Calu3 (cell line): ENCODE measurements at regions not wholly inside any gene's neighbourhood (a gene's known extent, or its start where the extent isn't known, plus 50 kb on each side); places are given as distances from the start of the nearest gene placed in this dataset.

Experiments used
- BruUV-seq: library from RNA; stranded (reverse); fragments of 400-500 nt; replicated peaks from 2 replicates; lab custom pipeline; 2021; lab: Mats Ljungman, UMichigan
- CTCF ChIA-PET: fragments of 300-600 bp; sonication (Branson Sonifier 250); formaldehyde crosslinking; loops from one replicate; lab custom pipeline; 2022; ENCODE audit warnings: antibody characterized with exemption; lab: Charles Lee
- DNase-seq: peaks from one replicate; pipeline ENCODE4 v3.0.0; 2022
- H3K27ac Mint-ChIP-seq: one replicate; pipeline ENCODE4 v1.8.0; 2022; ENCODE audit warnings: mixed read lengths; ENCODE audit not compliant: unreplicated experiment
- H3K27me3 Mint-ChIP-seq: one replicate; pipeline ENCODE4 v1.8.0; 2022; ENCODE audit warnings: mixed read lengths; ENCODE audit not compliant: unreplicated experiment
- H3K36me3 Mint-ChIP-seq: one replicate; pipeline ENCODE4 v1.8.0; 2022; ENCODE audit warnings: mild to moderate bottlenecking, moderate library complexity, mixed read lengths; ENCODE audit not compliant: insufficient read depth, unreplicated experiment
- H3K4me1 Mint-ChIP-seq: one replicate; pipeline ENCODE4 v1.8.0; 2022; ENCODE audit warnings: mild to moderate bottlenecking, low read depth, mixed read lengths; ENCODE audit not compliant: unreplicated experiment
- H3K4me3 Mint-ChIP-seq: one replicate; pipeline ENCODE4 v1.8.0; 2022; ENCODE audit warnings: mild to moderate bottlenecking, low read depth, moderate library complexity, mixed read lengths; ENCODE audit not compliant: unreplicated experiment
- H3K9me3 Mint-ChIP-seq: one replicate; pipeline ENCODE4 v1.8.0; 2022; ENCODE audit warnings: low read depth, mixed read lengths; ENCODE audit not compliant: unreplicated experiment
- CTCF ChIP-seq: fragments of 200-600 bp; IDR thresholded peaks from one replicate; pipeline ENCODE4 v1.8.0; 2022; ENCODE audit warnings: antibody characterized with exemption; ENCODE audit not compliant: unreplicated experiment
- intact Hi-C: fragments of 100-400 bp; cut with micrococcal nuclease; formaldehyde crosslinking; loops from one replicate; pipeline ENCODE4 v1.10.0; 2022; ENCODE audit not compliant: unreplicated experiment

GRCh38 chrX:98501426-98501825 is 1617.7 kb downstream of the RPA4 start:
- Mint-ChIP-seq H3K27ac (no peak overlapping the region), H3K27me3 (no peaks in the 10 kb centered on the region), H3K4me1 (no peaks in the 10 kb centered on the region), H3K36me3 (no peaks in the 10 kb centered on the region), H3K9me3 (peaks cover 3% of the 10 kb centered on the region), H3K4me3 (no peak overlapping the region)
- BruUV-seq = no TSS peak
- CTCF ChIA-PET = no interaction called here
- intact Hi-C loops = no loop called here
- TF ChIP-seq CTCF = no peak
- no peak for DNase-seq

- no peak overlapping the region for H3K27ac Mint-ChIP-seq
- BruUV-seq = no TSS peak
- H3K36me3 Mint-ChIP-seq = no peaks in the 10 kb centered on the region
- CTCF ChIA-PET = no interaction called here
- H3K4me1 Mint-ChIP-seq = no peaks in the 10 kb centered on the region
- intact Hi-C loops = no loop called here
- H3K9me3 Mint-ChIP-seq = peaks cover 3% of the 10 kb centered on the region
- no peak overlapping the region for H3K4me3 Mint-ChIP-seq
- H3K27me3 Mint-ChIP-seq = no peaks in the 10 kb centered on the region
- no peak for TF ChIP-seq CTCF
- no peak for DNase-seq
Measured at GRCh38 chrX:98506907-98507306, 1623.2 kb downstream of the RPA4 start.

- CTCF ChIA-PET = no interaction called here
- no TSS peak for BruUV-seq
- Mint-ChIP-seq H3K27ac (no peak overlapping the region), H3K9me3 (no peaks in the 10 kb centered on the region), H3K4me1 (no peaks in the 10 kb centered on the region), H3K4me3 (no peak overlapping the region), H3K36me3 (no peaks in the 10 kb centered on the region), H3K27me3 (no peaks in the 10 kb centered on the region)
- no peak for DNase-seq
- intact Hi-C loops = no loop called here
- no peak for TF ChIP-seq CTCF
Measured at GRCh38 chrX:98514032-98514431, 1630.3 kb downstream of the RPA4 start.

- TF ChIP-seq CTCF = no peak
- intact Hi-C loops = no loop called here
- Mint-ChIP-seq H3K4me1 (no peaks in the 10 kb centered on the region), H3K36me3 (no peaks in the 10 kb centered on the region), H3K27ac (no peak overlapping the region), H3K4me3 (no peak overlapping the region), H3K9me3 (no peaks in the 10 kb centered on the region), H3K27me3 (no peaks in the 10 kb centered on the region)
- no peak for DNase-seq
- no TSS peak for BruUV-seq
- CTCF ChIA-PET = no interaction called here
Measured at GRCh38 chrX:98516120-98516519, 1632.4 kb downstream of the RPA4 start.

GRCh38 chrX:98523026-98523425 is 1639.3 kb downstream of the RPA4 start:
- BruUV-seq = no TSS peak
- H3K9me3 Mint-ChIP-seq = peaks cover 2% of the 10 kb centered on the region
- no peaks in the 10 kb centered on the region for H3K4me1 Mint-ChIP-seq
- H3K27ac Mint-ChIP-seq = no peak overlapping the region
- CTCF ChIA-PET = no interaction called here
- H3K27me3 Mint-ChIP-seq = no peaks in the 10 kb centered on the region
- intact Hi-C loops = no loop called here
- H3K36me3 Mint-ChIP-seq = no peaks in the 10 kb centered on the region
- TF ChIP-seq CTCF = no peak
- DNase-seq = no peak
- H3K4me3 Mint-ChIP-seq = no peak overlapping the region
